ENCODE measurements at regions not wholly inside any gene's neighbourhood (a gene's known extent, or its start where the extent isn't known, plus 50 kb on each side); places are given as distances from the start of the nearest gene placed in this dataset.
"Not testable (repeated sequence)": the region's sequence is repeated elsewhere in the genome, so short reads cannot be mapped to it uniquely, and the experiment has no call there.

GRCh38 chr3:6680119-6680806 lies 180.7 kb upstream of the GRM7 start:
- no peak for DNase-seq (ENCODE audit: low read depth in 2 of 2)

- no peak for DNase-seq (ENCODE audit: low read depth in 2 of 2)
Observed at GRCh38 chr3:6697285-6697684, 163.6 kb upstream of the GRM7 start.

- DNase-seq (ENCODE audit: low read depth in 2 of 2) = no peak
Observed at GRCh38 chr3:6697722-6698121, 163.2 kb upstream of the GRM7 start.

- not testable (repeated sequence) for DNase-seq (ENCODE audit: low read depth in 2 of 2)
Observed at GRCh38 chr3:6704817-6705216, 156.1 kb upstream of the GRM7 start.

GRCh38 chr3:6706777-6707176 lies 154.1 kb upstream of the GRM7 start:
- DNase-seq (ENCODE audit: low read depth in 2 of 2) = no peak

- no peak for DNase-seq (ENCODE audit: low read depth in 2 of 2)
Observed at GRCh38 chr3:6709178-6709577, 151.7 kb upstream of the GRM7 start.

- no peak for DNase-seq (ENCODE audit: low read depth in 2 of 2)
Observed at GRCh38 chr3:6714962-6715361, 146.0 kb upstream of the GRM7 start.

GRCh38 chr3:6716420-6716819 lies 144.5 kb upstream of the GRM7 start:
- DNase-seq (ENCODE audit: low read depth in 2 of 2) = no peak

GRCh38 chr3:6717026-6717943 lies 143.6 kb upstream of the GRM7 start:
- DNase-seq (ENCODE audit: low read depth in 2 of 2) = no peak

- DNase-seq (ENCODE audit: low read depth in 2 of 2) = no peak
Observed at GRCh38 chr3:6719999-6720398, 140.9 kb upstream of the GRM7 start.

- DNase-seq (ENCODE audit: low read depth in 2 of 2) = no peak
Observed at GRCh38 chr3:6721491-6721890, 139.4 kb upstream of the GRM7 start.

GRCh38 chr3:6723205-6723604 lies 137.7 kb upstream of the GRM7 start:
- no peak for DNase-seq (ENCODE audit: low read depth in 2 of 2)

- DNase-seq (ENCODE audit: low read depth in 2 of 2) = no peak
Observed at GRCh38 chr3:6726811-6727210, 134.1 kb upstream of the GRM7 start.

GRCh38 chr3:6732807-6733206 lies 128.1 kb upstream of the GRM7 start:
- DNase-seq (ENCODE audit: low read depth in 2 of 2) = no peak

- no peak for DNase-seq (ENCODE audit: low read depth in 2 of 2)
Observed at GRCh38 chr3:6733699-6734394, 127.1 kb upstream of the GRM7 start.

GRCh38 chr3:6734395-6734746 lies 126.5 kb upstream of the GRM7 start:
- no peak for DNase-seq (ENCODE audit: low read depth in 2 of 2)

GRCh38 chr3:6736836-6737629 lies 123.9 kb upstream of the GRM7 start:
- DNase-seq (ENCODE audit: low read depth in 2 of 2) = no peak

- DNase-seq (ENCODE audit: low read depth in 2 of 2) = no peak
Observed at GRCh38 chr3:6737630-6738029, 123.3 kb upstream of the GRM7 start.

- no peak for DNase-seq (ENCODE audit: low read depth in 2 of 2)
Observed at GRCh38 chr3:6739288-6739687, 121.6 kb upstream of the GRM7 start.

GRCh38 chr3:6743067-6743720 lies 117.7 kb upstream of the GRM7 start:
- DNase-seq (ENCODE audit: low read depth in 2 of 2) = no peak

- DNase-seq (ENCODE audit: low read depth in 2 of 2) = no peak
Observed at GRCh38 chr3:6746443-6746842, 114.5 kb upstream of the GRM7 start.
